ENCODE measurements at regions not wholly inside any gene's neighbourhood (a gene's known extent, or its start where the extent isn't known, plus 50 kb on each side); places are given as distances from the start of the nearest gene placed in this dataset.

DNA sequence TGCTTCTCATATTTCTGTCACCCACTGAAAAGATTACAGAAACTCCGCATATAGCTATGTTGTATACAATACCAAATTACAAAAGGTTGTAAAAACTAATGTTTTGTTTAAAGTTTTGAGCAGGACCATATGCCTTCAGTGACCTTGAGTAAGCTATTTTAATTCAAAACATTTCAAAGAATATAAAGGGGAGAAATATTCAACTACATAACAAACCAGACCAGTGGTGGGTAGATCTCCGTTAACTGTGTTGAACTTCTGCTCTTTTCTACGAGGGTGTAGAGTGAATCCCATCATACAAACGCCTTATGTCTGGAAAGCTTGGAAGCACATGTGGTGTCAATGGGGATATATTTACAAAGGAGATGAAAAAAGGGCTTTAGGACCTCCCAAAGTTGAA lies 68.4 kb upstream of the NR2F2 start:
- TF ChIP-seq POLR2AphosphoS5 (IDR thresholded peaks at IDR 0.05) (no peak), EP300 (IDR thresholded peaks at IDR 0.05) (no peak), POLR2A (IDR thresholded peaks at IDR 0.05) (no peak)
- TF ChIP-seq, protein P1, sequence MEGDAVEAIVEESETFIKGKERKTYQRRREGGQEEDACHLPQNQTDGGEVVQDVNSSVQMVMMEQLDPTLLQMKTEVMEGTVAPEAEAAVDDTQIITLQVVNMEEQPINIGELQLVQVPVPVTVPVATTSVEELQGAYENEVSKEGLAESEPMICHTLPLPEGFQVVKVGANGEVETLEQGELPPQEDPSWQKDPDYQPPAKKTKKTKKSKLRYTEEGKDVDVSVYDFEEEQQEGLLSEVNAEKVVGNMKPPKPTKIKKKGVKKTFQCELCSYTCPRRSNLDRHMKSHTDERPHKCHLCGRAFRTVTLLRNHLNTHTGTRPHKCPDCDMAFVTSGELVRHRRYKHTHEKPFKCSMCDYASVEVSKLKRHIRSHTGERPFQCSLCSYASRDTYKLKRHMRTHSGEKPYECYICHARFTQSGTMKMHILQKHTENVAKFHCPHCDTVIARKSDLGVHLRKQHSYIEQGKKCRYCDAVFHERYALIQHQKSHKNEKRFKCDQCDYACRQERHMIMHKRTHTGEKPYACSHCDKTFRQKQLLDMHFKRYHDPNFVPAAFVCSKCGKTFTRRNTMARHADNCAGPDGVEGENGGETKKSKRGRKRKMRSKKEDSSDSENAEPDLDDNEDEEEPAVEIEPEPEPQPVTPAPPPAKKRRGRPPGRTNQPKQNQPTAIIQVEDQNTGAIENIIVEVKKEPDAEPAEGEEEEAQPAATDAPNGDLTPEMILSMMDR (IDR thresholded peaks at IDR 0.05): no peak
- Histone ChIP-seq H3K4me3 (no peak overlapping the region), H3K36me3 (no peaks in the 10 kb centered on the region), H3K27me3 (no peaks in the 10 kb centered on the region), H3K4me1 (no peaks in the 10 kb centered on the region), H3K27ac (no peak overlapping the region), H3K9me3 (no peaks in the 10 kb centered on the region)
- DNase-seq (ENCODE audit: low spot score in 2 of 2): no peak
- 84% methylated on average over 4 of the region's 4 CpGs for WGBS

GRCh38 chr15:96262549-96263489 lies 67.7 kb upstream of the NR2F2 start:
- no peak overlapping the region for H3K4me3 ChIP-seq
- H3K36me3 ChIP-seq: no peaks in the 10 kb centered on the region
- H3K27me3 ChIP-seq: no peaks in the 10 kb centered on the region
- TF ChIP-seq POLR2A (IDR thresholded peaks at IDR 0.05) (no peak), POLR2AphosphoS5 (IDR thresholded peaks at IDR 0.05) (no peak), EP300 (IDR thresholded peaks at IDR 0.05) (no peak)
- TF ChIP-seq, protein P1 (IDR thresholded peaks at IDR 0.05): no peak
- no peak overlapping the region for H3K27ac ChIP-seq
- 85% methylated on average over 10 of the region's 10 CpGs for WGBS
- H3K9me3 ChIP-seq: no peaks in the 10 kb centered on the region
- no peak for DNase-seq (ENCODE audit: low spot score in 2 of 2)
- H3K4me1 ChIP-seq: no peaks in the 10 kb centered on the region

DNA sequence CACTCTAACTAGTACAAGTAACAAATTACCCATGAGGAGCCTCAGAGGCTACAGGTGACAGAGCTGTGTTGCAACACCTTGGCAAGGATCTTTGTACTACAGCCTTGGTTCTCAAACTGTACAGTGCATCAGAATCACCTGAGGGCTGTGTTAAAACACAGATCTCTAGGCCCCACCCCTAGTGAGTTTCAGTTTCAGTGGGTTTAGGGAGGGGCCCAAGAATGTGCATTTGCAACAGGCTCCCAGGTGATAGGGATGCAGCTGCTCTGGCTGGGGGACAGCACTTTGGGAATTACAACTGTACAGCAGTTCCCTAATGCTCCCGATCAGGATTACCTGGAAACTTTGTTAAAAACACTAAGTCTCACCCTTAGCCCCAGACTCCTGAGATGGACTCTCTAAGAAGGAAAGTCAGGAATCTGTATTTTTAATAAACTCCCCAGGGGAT lies 66.1 kb upstream of the NR2F2 start:
- Histone ChIP-seq H3K27me3 (no peaks in the 10 kb centered on the region), H3K9me3 (no peaks in the 10 kb centered on the region), H3K36me3 (no peaks in the 10 kb centered on the region), H3K4me3 (no peak overlapping the region), H3K27ac (no peak overlapping the region), H3K4me1 (no peaks in the 10 kb centered on the region)
- no peak for TF ChIP-seq POLR2A (IDR thresholded peaks at IDR 0.05)
- TF ChIP-seq POLR2AphosphoS5 (IDR thresholded peaks at IDR 0.05): no peak
- TF ChIP-seq, protein P1 (IDR thresholded peaks at IDR 0.05): no peak
- TF ChIP-seq EP300 (IDR thresholded peaks at IDR 0.05): no peak
- DNase-seq (ENCODE audit: low spot score in 2 of 2): no peak
- WGBS: 89% methylated on average over 1 of the region's 1 CpG

- Histone ChIP-seq H3K36me3 (no peaks in the 10 kb centered on the region), H3K27me3 (no peaks in the 10 kb centered on the region), H3K27ac (no peak overlapping the region), H3K4me3 (no peak overlapping the region), H3K9me3 (no peaks in the 10 kb centered on the region), H3K4me1 (no peaks in the 10 kb centered on the region)
- TF ChIP-seq EP300 (IDR thresholded peaks at IDR 0.05) (no peak), POLR2A (IDR thresholded peaks at IDR 0.05) (no peak), POLR2AphosphoS5 (IDR thresholded peaks at IDR 0.05) (no peak)
- TF ChIP-seq, protein P1 (IDR thresholded peaks at IDR 0.05): no peak
- whole genome bisulfite sequencing: 72% methylated on average over 8 of the region's 8 CpGs
- no peak for DNase-seq (ENCODE audit: low spot score in 2 of 2)
These were observed 65.5 kb upstream of the NR2F2 start for GRCh38 chr15:96264801-96265515.

DNA sequence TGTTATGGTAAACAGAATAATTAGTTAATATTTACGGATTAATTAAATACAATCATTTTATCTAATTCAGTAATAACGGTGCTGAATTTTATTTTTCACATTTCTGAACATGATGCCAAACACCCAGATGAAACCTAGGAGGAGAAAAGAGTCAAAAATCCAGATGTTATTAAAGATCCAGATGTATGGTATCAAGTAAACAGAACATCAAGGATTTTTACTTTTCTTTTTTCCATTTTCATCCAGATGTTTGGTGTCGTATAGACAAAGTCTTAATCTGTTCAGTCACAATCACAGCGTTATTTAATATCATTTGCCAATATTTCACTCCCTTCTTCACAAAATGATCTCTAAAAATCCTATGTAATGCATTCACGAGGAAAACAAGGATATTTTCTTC lies 64.0 kb upstream of the NR2F2 start:
- Histone ChIP-seq H3K27ac (no peak overlapping the region), H3K4me1 (no peaks in the 10 kb centered on the region), H3K36me3 (no peaks in the 10 kb centered on the region), H3K4me3 (no peak overlapping the region), H3K27me3 (no peaks in the 10 kb centered on the region), H3K9me3 (no peaks in the 10 kb centered on the region)
- WGBS: 87% methylated on average over 5 of the region's 5 CpGs
- no peak for DNase-seq (ENCODE audit: low spot score in 2 of 2)
- no peak for TF ChIP-seq EP300 (IDR thresholded peaks at IDR 0.05)
- TF ChIP-seq POLR2A (IDR thresholded peaks at IDR 0.05): no peak
- TF ChIP-seq POLR2AphosphoS5 (IDR thresholded peaks at IDR 0.05): no peak
- TF ChIP-seq, protein P1 (IDR thresholded peaks at IDR 0.05): no peak

Data from suprapubic skin (tissue), 4 donors.